C4-2B (cell line): ENCODE measurements at regions not wholly inside any gene's neighbourhood (a gene's known extent, or its start where the extent isn't known, plus 50 kb on each side); places are given as distances from the start of the nearest gene placed in this dataset.

Experiments used
- CTCF ChIP-seq: fragments of 450-650 bp; conservative IDR thresholded peaks from 2 replicates; pipeline ENCODE4 v1.5.1; 2017; ENCODE audit warnings: mild to moderate bottlenecking
- ZFX ChIP-seq: fragments of 450-650 bp; IDR thresholded peaks from 2 replicates; pipeline ENCODE4 v1.6.1; 2017

DNA sequence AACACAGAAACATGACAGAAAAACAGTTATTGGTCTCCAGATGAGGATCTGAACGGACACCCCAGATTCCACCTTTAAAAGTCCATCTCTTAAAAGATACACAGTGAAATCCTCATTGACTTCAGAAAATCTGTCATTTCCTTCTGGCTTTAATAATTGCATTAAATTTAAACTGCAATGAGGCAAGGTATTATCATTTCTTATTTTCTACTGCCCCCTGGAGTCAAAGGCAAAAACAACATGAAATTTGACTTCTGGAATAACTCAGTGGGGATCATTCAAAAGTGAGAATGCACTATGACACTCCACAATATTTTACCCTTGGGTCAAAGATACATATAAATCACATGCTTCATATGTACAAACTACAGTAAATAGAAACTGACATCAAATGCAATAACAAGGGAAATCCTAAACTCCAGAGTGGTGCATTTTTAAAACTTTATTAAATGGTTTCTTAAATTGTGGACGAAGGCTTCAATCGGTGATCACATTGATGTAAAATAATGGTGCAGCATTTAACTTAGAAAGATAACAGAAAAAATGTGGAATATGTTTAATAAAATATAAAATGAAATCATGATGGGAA, 56.4 kb upstream of the SPANXN1 start:
- TF ChIP-seq CTCF = peak; percentile 55
- TF ChIP-seq ZFX = no peak
